ENCODE measurements at regions not wholly inside any gene's neighbourhood (a gene's known extent, or its start where the extent isn't known, plus 50 kb on each side); places are given as distances from the start of the nearest gene placed in this dataset.
A peak's percentile ranks its signal among the peaks of the same experiment; 100 is the strongest.
"Not testable (repeated sequence)": the region's sequence is repeated elsewhere in the genome, so short reads cannot be mapped to it uniquely, and the experiment has no call there.

DNA sequence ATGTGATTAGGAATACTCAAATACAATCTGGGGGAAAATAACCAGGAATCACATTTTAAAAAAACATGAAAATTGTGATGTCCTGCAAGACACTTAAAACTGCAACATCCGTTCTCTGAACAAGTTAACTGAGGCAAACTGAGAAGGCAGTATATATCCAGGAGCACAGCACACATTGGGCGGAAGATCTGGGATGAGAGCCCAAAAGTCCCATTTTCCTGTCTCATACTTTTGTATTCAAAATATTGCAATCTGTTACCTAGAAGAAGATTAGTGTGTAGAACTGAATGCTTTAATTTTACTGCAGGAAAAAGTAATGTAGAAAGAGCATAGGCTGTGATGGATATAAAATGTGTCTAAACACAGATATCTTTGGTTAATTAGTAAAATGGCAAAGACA is 276.8 kb upstream of the FANCL start:
- DNase-seq, result no peak

GRCh38 chr2:58516695-58517094 is 275.6 kb upstream of the FANCL start:
- no peak for DNase-seq

GRCh38 chr2:58515827-58516573 is 274.9 kb upstream of the FANCL start:
- peak; percentile 39 for DNase-seq

GRCh38 chr2:58514252-58514651 is 273.1 kb upstream of the FANCL start:
- no peak for DNase-seq

GRCh38 chr2:58512878-58513277 is 271.8 kb upstream of the FANCL start:
- no peak for DNase-seq

DNA sequence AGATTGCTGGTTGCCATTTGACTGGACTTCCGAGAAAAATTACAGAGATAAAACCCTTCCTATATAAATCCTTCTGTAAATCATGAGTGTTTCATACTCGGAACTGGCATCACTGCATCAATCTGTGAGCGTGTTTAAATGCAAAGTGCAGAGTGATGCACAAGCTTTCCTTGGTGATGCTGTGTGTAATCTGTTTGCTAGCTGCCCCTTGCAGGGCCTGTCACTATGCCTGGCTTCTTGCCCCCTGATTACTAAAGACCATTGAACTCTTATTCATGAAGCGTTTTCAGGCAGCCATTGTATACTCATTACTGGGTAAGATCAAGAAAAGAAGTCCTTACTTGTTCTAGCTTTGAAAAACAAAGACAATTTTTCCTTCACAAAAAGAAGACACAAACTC is 266.9 kb upstream of the FANCL start:
- DNase-seq, result no peak

- DNase-seq, result no peak
These were observed 262.8 kb upstream of the FANCL start for GRCh38 chr2:58503918-58504317.

DNA sequence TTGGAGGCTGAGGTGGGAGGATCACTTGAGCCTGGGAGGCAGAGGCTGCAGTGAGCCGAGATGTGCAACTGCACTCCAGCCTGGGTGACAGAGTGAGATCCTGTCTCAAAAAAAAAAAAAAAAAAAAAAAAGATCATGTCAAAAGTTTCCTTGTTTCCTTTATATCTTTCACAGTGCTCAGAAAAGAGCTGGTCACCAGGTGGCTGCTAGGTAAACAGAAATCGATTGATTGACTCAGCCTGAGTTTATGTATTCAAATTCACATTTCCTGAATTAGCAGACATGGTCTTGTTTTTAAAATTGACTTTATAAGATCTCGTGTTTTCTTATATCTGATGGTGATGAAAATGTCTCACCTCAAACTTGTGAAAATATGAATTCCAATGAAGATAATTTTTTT is 261.8 kb upstream of the FANCL start:
- DNase-seq, result no peak

- no peak for DNase-seq
These were observed 260.4 kb upstream of the FANCL start for GRCh38 chr2:58501371-58502160.

- DNase-seq, result no peak
These were observed 256.0 kb upstream of the FANCL start for GRCh38 chr2:58497168-58497567.

DNA sequence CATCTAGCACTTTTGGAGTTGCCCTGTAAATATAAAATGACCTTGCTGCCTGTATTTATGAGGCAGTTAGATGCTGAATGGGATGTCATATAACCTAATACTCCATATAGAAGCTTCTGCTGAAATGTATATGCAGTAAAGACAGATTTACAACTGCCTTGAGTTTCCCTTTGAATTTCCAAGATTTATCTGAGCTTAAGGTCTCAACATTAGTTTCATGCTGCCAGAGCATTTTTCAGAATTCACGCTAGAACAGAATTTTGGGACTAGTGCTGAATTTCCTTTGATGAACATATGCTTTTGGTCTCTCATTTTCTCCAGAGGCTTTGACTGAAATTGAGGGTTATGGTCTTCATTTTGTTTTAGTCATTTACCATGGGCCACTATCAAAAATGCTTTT is 254.7 kb upstream of the FANCL start:
- no peak for DNase-seq

DNA sequence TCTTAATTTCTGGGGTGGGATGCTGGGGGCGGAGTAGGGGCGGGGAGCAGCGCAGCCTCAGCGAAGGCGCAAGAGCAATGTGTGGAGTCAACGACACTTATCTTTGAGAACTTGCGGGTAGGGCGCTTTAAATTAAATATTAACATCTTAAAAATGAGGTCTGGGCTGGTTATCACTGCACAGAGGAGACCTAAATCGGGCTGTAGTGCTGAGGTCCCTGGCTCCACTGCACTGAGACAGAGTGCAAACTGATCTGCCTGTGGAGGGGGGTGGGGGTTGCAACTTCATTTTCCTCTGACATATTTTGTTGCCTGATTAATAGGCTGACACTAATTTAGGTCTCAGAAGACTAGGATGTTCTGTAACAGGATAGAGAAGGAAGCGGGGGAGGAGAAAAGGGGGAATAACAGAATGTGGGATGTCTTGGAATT is 253.0 kb upstream of the FANCL start:
- no peak for DNase-seq

GRCh38 chr2:58484629-58485028 is 243.5 kb upstream of the FANCL start:
- DNase-seq, result no peak

DNA sequence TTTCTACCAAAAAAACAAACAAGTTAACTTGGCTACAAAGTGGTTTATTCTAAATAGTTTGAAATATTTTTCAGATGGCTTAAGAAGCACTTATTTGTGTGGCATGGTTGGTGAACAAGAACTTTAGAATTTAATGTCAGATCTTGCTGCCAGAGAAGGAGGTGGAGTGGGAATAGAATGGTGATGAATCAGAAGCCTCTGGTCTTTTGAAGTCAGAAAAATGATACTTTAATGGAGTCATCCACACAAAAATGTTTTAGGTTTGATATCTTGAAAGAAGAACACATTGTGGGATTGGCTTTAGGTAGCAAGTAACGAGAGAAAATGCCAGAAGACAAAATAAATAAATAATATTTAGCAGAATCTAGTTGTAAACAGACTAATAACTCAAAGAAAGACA is 243.1 kb upstream of the FANCL start:
- DNase-seq, result peak; percentile 70

DNA sequence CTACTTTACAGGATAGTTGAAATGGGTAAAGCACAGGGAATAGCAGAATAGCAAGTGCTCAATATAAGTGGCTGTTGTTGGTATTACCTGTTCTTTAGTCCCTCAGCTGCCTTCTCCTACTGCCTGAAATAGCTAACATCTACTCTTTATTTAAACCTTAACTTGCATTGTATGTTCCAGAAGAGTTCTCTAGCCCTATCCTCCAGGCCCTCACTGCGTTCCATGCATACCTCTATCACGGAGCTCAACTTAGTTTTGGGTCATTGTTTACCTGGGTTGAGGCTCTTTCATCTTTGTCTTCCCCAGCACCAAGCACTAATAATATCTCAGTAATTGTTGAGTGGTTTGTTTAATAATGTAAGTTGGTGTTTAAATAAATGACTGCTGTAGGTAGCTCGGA is 242.2 kb upstream of the FANCL start:
- DNase-seq, result no peak

GRCh38 chr2:58481670-58482069 is 240.5 kb upstream of the FANCL start:
- DNase-seq, result no peak

DNA sequence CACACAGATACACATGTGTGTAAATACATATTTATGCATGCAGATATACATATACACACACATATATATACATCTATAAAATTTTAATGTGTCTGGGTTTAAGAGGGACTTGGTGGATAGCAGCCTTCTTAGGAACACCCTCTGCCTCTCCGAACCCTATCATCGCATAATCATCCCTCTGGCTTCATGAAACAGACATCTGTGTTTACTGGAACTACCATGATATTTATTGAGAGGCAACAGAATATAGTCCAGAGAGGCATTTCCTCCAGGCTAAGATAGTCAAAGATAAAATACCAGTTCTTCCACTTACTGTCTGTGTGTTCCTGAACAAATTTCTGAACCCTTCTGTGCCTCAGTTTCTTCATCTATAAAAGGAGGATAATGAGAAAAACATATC is 239.0 kb upstream of the FANCL start:
- DNase-seq, result no peak

DNA sequence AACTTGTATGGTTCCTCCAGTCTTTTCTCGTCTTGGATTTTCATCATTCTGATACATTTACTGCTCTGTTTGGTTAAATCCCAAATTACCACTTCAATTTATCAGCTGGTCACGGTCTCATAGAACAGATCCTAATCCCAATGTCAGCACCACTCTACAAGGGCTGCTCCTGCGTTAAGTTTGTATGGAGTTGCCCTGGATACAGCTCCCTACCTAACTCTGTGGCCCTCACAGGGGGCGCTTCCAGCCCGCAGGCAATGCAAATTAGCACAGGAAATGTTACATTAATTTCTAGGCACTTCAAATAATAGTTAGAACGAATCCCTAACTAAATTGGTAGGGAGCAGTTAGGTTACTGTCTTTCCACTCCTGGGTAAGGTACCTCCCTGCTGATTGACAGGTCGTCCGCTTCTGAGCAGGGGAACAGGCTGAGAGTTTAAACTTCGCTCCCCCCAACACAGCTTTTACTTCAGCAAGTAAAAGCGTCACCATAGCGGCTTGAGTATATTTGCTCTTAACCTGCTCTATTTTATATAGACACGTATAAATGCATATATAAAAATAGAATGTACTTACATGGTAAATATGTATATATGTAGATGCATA is 238.5 kb upstream of the FANCL start:
- DNase-seq, result no peak

DNA sequence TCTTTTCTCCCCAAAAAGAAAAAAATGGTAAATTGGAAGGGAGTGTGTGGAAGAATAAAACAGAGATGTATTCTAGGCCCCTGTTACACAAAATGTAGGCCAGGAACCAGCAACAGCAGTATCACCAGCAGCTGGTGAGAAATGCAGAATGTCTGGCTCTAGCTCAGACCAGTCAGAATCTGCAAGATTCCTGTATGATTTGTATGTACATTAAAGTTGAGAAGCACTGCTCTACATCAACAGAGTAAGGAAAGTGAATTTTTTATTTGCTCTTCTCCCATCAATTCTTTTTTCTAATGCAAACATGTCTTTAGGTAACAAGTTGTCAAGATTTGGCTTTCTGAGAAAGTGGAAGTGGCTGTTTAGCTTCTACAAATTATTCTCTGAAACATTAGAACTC is 235.4 kb upstream of the FANCL start:
- no peak for DNase-seq

DNA sequence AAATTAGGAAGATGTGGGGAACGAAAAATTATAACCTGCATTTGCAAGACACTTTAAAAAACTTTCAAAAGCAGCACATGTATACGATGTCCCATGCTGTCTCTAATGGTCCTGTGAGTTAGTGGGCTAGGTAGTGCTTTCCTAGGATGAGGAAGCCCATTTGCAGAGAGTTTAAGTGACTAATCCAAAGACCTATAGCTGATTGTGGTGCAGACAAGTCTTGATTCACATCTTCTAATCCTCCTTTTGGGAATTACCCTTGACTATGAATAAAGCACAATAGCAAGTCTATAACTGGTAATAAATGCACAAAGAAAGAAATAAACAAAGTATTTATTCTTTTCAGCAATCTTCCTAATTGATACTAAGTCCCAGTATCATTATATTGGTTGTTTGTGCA is 234.6 kb upstream of the FANCL start:
- no peak for DNase-seq

DNA sequence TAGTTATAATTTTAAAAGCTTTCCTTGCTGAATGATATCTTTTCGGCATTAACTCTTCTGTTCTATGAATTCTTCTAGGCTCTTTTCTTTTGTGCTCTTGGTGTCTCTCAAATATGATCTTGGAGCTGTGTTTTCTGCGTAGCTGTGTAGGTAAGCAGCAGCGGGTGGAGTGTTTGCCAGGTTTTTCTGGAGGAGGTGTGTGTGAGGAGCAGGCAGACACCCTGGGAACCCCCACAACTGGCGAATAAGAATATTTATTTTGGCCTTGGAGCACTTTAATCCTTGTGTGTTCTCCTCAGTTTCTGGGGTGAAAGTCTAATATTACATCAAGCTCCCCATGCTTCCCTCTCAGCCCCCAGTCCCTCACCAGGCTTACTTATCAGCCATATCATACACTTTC is 232.0 kb upstream of the FANCL start:
- no peak for DNase-seq

GRCh38 chr2:58466804-58467203 is 225.7 kb upstream of the FANCL start:
- no peak for DNase-seq

- DNase-seq, result not testable (repeated sequence)
These were observed 224.9 kb upstream of the FANCL start for GRCh38 chr2:58466021-58466420.

DNA sequence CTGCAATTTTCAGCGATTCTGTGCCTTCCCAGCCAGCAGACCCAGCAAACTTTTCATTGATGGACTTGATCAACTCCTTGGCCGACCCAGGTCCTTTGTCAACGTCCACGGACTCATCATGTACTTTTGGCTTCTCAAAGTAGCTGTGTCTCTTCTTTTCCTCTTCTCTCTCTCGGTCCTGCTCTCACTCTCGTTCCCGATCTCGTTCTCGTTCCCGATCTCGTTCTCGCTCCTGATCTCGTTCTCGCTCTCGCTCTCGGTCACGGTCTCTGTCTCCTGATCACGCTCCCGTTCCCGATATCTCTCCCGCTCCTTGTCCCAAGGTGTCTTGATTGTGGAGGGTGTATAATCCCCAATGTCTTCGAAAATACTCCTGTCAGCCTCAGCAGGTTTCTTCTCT is 219.5 kb upstream of the FANCL start:
- DNase-seq, result no peak
